ENCODE measurements at regions not wholly inside any gene's neighbourhood (a gene's known extent, or its start where the extent isn't known, plus 50 kb on each side); places are given as distances from the start of the nearest gene placed in this dataset.
"Not testable (repeated sequence)": the region's sequence is repeated elsewhere in the genome, so short reads cannot be mapped to it uniquely, and the experiment has no call there.

DNA sequence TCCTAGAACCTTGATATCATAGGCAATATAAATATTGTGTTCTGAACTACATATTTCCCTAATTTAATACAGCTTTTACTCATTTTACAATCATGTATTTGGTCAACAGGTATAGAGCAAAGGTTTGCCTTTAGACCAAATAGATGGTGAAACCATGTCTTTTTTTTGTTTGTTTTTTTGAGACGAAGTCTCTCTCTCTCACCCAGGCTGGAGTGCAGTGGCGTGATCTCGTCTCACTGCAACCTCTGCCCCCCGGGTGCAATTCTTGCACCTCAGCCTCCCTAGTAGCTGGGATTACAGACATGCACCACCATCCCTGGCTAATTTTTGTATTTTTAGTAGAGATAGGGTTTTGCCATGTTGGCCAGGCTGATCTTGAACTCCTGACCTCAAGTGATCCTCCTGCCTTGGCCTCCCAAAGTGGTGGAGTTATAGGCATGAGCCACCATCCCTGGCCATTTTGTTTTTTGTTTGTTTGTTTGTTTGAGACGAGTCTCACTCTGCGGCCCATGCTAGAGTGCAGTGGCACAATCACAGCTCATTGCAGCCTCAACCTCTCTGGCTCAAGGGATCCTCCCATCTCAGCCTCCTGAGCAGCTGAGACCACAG lies 243.7 kb upstream of the FOXN3 start:
- not testable (repeated sequence) for H3K27me3 ChIP-seq (ENCODE audit: insufficient read depth, low read depth, low read length); H4K20me1 ChIP-seq (ENCODE audit: insufficient read depth); H3F3A ChIP-seq (ENCODE audit: insufficient read depth, low read length, poor library complexity, severe bottlenecking); H3K9me3 ChIP-seq (ENCODE audit: low read length); H3K27ac ChIP-seq (ENCODE audit: low read length); H3K9me2 ChIP-seq (ENCODE audit: insufficient read depth, low read length); H3K4me2 ChIP-seq (ENCODE audit: low read length); H3K36me3 ChIP-seq (ENCODE audit: insufficient read depth, low read length); H3K4me3 ChIP-seq (ENCODE audit: low read length); H3K9ac ChIP-seq (ENCODE audit: low read length); H3K79me2 ChIP-seq (replicated peaks; ENCODE audit: insufficient read depth, low read length); H2AFZ ChIP-seq (ENCODE audit: low read depth, low read length)

DNA sequence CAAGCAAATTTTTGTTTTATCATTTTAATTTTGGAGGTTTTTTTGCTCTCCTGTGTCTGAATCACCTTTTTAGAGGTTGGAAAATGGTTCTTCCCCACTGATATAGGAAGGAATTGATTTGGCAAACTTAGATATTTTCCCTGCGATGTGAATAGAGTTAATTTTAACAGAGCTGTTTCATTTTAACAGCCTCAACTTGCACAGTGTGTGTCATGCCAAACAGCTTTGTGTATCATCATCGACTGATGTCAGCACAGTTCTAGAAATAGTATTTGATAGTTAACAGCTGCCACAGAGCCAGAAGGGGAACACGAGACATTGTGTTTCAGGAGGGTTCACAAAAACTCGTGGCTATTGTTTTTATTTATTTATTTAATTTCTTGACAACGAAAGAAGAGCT lies 243.1 kb upstream of the FOXN3 start:
- Histone ChIP-seq H3K79me2 (replicated peaks; ENCODE audit: insufficient read depth, low read length) (no peaks in the 10 kb centered on the region), H3F3A (ENCODE audit: insufficient read depth, low read length, poor library complexity, severe bottlenecking) (no peaks in the 10 kb centered on the region), H3K27ac (ENCODE audit: low read length) (no peak overlapping the region), H4K20me1 (ENCODE audit: insufficient read depth) (no peaks in the 10 kb centered on the region), H3K9ac (ENCODE audit: low read length) (no peak overlapping the region), H3K9me3 (ENCODE audit: low read length) (no peaks in the 10 kb centered on the region), H3K4me2 (ENCODE audit: low read length) (no peak overlapping the region), H3K4me3 (ENCODE audit: low read length) (no peak overlapping the region), H2AFZ (ENCODE audit: low read depth, low read length) (no peak overlapping the region), H3K9me2 (ENCODE audit: insufficient read depth, low read length) (no peaks in the 10 kb centered on the region), H3K27me3 (ENCODE audit: insufficient read depth, low read depth, low read length) (no peaks in the 10 kb centered on the region), H3K36me3 (ENCODE audit: insufficient read depth, low read length) (no peaks in the 10 kb centered on the region)
- no peak for TF ChIP-seq TAF1 (IDR thresholded peaks at IDR 0.05; ENCODE audit: low read depth)
- TF ChIP-seq POLR2AphosphoS5 (IDR thresholded peaks at IDR 0.05) = no peak
- TF ChIP-seq, protein P1, sequence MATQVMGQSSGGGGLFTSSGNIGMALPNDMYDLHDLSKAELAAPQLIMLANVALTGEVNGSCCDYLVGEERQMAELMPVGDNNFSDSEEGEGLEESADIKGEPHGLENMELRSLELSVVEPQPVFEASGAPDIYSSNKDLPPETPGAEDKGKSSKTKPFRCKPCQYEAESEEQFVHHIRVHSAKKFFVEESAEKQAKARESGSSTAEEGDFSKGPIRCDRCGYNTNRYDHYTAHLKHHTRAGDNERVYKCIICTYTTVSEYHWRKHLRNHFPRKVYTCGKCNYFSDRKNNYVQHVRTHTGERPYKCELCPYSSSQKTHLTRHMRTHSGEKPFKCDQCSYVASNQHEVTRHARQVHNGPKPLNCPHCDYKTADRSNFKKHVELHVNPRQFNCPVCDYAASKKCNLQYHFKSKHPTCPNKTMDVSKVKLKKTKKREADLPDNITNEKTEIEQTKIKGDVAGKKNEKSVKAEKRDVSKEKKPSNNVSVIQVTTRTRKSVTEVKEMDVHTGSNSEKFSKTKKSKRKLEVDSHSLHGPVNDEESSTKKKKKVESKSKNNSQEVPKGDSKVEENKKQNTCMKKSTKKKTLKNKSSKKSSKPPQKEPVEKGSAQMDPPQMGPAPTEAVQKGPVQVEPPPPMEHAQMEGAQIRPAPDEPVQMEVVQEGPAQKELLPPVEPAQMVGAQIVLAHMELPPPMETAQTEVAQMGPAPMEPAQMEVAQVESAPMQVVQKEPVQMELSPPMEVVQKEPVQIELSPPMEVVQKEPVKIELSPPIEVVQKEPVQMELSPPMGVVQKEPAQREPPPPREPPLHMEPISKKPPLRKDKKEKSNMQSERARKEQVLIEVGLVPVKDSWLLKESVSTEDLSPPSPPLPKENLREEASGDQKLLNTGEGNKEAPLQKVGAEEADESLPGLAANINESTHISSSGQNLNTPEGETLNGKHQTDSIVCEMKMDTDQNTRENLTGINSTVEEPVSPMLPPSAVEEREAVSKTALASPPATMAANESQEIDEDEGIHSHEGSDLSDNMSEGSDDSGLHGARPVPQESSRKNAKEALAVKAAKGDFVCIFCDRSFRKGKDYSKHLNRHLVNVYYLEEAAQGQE (IDR thresholded peaks at IDR 0.05; ENCODE audit: borderline replicate concordance) = no peak
- TF ChIP-seq, protein P2, sequence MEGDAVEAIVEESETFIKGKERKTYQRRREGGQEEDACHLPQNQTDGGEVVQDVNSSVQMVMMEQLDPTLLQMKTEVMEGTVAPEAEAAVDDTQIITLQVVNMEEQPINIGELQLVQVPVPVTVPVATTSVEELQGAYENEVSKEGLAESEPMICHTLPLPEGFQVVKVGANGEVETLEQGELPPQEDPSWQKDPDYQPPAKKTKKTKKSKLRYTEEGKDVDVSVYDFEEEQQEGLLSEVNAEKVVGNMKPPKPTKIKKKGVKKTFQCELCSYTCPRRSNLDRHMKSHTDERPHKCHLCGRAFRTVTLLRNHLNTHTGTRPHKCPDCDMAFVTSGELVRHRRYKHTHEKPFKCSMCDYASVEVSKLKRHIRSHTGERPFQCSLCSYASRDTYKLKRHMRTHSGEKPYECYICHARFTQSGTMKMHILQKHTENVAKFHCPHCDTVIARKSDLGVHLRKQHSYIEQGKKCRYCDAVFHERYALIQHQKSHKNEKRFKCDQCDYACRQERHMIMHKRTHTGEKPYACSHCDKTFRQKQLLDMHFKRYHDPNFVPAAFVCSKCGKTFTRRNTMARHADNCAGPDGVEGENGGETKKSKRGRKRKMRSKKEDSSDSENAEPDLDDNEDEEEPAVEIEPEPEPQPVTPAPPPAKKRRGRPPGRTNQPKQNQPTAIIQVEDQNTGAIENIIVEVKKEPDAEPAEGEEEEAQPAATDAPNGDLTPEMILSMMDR (IDR thresholded peaks at IDR 0.05; ENCODE audit: poor library complexity, severe bottlenecking) = no peak
- TF ChIP-seq RAD21 (conservative IDR thresholded peaks at IDR 0.05) = no peak
- TF ChIP-seq EP300 (conservative IDR thresholded peaks at IDR 0.05; ENCODE audit: poor library complexity, severe bottlenecking) = no peak

DNA sequence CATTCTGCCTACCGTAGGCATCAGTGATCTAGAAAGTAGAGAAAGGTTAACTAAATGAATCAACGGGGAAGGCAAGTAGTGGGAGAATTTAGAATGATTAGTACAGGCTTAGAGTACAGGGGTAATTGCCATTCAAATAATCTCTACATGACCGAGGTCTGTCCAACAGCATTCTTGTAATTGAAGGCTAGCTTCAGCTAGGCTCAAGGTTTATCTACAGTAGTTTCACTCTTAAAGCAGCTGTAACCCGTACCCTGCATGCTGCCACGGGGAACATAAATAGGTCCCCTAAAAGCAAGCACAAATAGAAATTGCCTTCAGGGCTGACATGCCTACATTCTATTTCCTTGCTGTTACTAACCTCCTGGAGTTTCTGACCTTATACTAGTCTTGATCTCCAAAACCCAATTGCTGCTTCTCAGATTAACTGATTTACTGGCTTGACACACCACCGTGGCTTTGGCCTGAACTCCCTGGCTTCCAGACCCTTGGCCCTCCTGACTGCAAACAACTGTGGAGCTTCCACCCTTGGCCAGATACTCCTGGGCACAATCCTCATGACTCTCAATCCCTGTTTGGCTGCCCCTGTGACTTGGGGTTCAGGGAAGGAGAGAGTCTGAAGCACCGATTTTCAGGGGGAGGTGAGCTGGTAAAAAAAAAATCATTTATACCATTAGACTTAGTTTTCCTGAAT lies 242.1 kb upstream of the FOXN3 start:
- Histone ChIP-seq H3K4me2 (ENCODE audit: low read length) (no peak overlapping the region), H2AFZ (ENCODE audit: low read depth, low read length) (no peak overlapping the region)

More for the DNA sequence above, 242.1 kb upstream of the FOXN3 start:
- H3K4me3 ChIP-seq (ENCODE audit: low read length) = no peak overlapping the region
- no peaks in the 10 kb centered on the region for H3K27me3 ChIP-seq (ENCODE audit: insufficient read depth, low read depth, low read length)
- H3K9me2 ChIP-seq (ENCODE audit: insufficient read depth, low read length) = no peaks in the 10 kb centered on the region
- TF ChIP-seq EP300 (conservative IDR thresholded peaks at IDR 0.05; ENCODE audit: poor library complexity, severe bottlenecking) = no peak
- no peak for TF ChIP-seq TAF1 (IDR thresholded peaks at IDR 0.05; ENCODE audit: low read depth)
- TF ChIP-seq, protein P1 (IDR thresholded peaks at IDR 0.05; ENCODE audit: borderline replicate concordance) = no peak
- TF ChIP-seq, protein P2 (IDR thresholded peaks at IDR 0.05; ENCODE audit: poor library complexity, severe bottlenecking) = no peak
- TF ChIP-seq POLR2AphosphoS5 (IDR thresholded peaks at IDR 0.05) = no peak
- TF ChIP-seq EZH2 (IDR thresholded peaks at IDR 0.05; ENCODE audit: borderline replicate concordance, insufficient read depth, low read length, poor library complexity, severe bottlenecking) = no peak
- TF ChIP-seq RAD21 (conservative IDR thresholded peaks at IDR 0.05) = no peak
- no peak for TF ChIP-seq MXI1 (conservative IDR thresholded peaks at IDR 0.05; ENCODE audit: poor library complexity, severe bottlenecking)
- TF ChIP-seq SMC3 (conservative IDR thresholded peaks at IDR 0.05; ENCODE audit: poor library complexity) = no peak
- H3K9ac ChIP-seq (ENCODE audit: low read length) = no peak overlapping the region
- H3F3A ChIP-seq (ENCODE audit: insufficient read depth, low read length, poor library complexity, severe bottlenecking) = no peaks in the 10 kb centered on the region
- H3K27ac ChIP-seq (ENCODE audit: low read length) = no peak overlapping the region
- no peaks in the 10 kb centered on the region for H3K36me3 ChIP-seq (ENCODE audit: insufficient read depth, low read length)
- H3K79me2 ChIP-seq (replicated peaks; ENCODE audit: insufficient read depth, low read length) = no peaks in the 10 kb centered on the region
- H4K20me1 ChIP-seq (ENCODE audit: insufficient read depth) = no peaks in the 10 kb centered on the region
- H3K9me3 ChIP-seq (ENCODE audit: low read length) = no peaks in the 10 kb centered on the region

Measured in neural cell (in vitro differentiated cells).